HG02571 (cell line): ENCODE measurements at regions not wholly inside any gene's neighbourhood (a gene's known extent, or its start where the extent isn't known, plus 50 kb on each side); places are given as distances from the start of the nearest gene placed in this dataset.
"Not testable (repeated sequence)": the region's sequence is repeated elsewhere in the genome, so short reads cannot be mapped to it uniquely, and the experiment has no call there.

Experiments
- ATAC-seq: cut with Tn5 transposase; IDR thresholded peaks from one replicate; pipeline ENCODE4 v1.9.1; 2021; ENCODE audit warnings: mild to moderate bottlenecking, moderate library complexity; ENCODE audit not compliant: unreplicated experiment

- ATAC-seq = no peak
Observed at GRCh38 chr1:182262425-182262824, 129.2 kb downstream of the GLUL start.

- ATAC-seq = no peak
Observed at GRCh38 chr1:182261655-182262054, 129.9 kb downstream of the GLUL start.

GRCh38 chr1:182260516-182260915, 131.1 kb downstream of the GLUL start:
- no peak for ATAC-seq

GRCh38 chr1:182259968-182260367, 131.6 kb downstream of the GLUL start:
- ATAC-seq = no peak

- no peak for ATAC-seq
Observed at GRCh38 chr1:182259229-182259872, 132.2 kb downstream of the GLUL start.

- no peak for ATAC-seq
Observed at GRCh38 chr1:182257369-182258063, 134.1 kb downstream of the GLUL start.

- ATAC-seq = no peak
Observed at GRCh38 chr1:182256931-182257330, 134.7 kb downstream of the GLUL start.

- ATAC-seq = no peak
Observed at GRCh38 chr1:182255494-182255893, 136.1 kb downstream of the GLUL start.

- ATAC-seq = no peak
Observed at GRCh38 chr1:182253319-182253860, 138.2 kb downstream of the GLUL start.

GRCh38 chr1:182251561-182251960, 140.0 kb downstream of the GLUL start:
- ATAC-seq = no peak

GRCh38 chr1:182249201-182249676, 142.4 kb downstream of the GLUL start:
- peak; percentile 73 for ATAC-seq

- peak; percentile 20 for ATAC-seq
Observed at GRCh38 chr1:182248721-182249120, 142.9 kb downstream of the GLUL start.

GRCh38 chr1:182247813-182248212, 143.8 kb downstream of the GLUL start:
- not testable (repeated sequence) for ATAC-seq

- ATAC-seq = no peak
Observed at GRCh38 chr1:182246783-182247182, 144.8 kb downstream of the GLUL start.

- ATAC-seq = no peak
Observed at GRCh38 chr1:182245040-182245439, 146.6 kb downstream of the GLUL start.

GRCh38 chr1:182244451-182244850, 147.1 kb downstream of the GLUL start:
- no peak for ATAC-seq

GRCh38 chr1:182242641-182243040, 148.9 kb downstream of the GLUL start:
- ATAC-seq = no peak

- no peak for ATAC-seq
Observed at GRCh38 chr1:182240085-182240484, 151.5 kb downstream of the GLUL start.

- ATAC-seq = no peak
Observed at GRCh38 chr1:182238421-182238820, 153.2 kb downstream of the GLUL start.

GRCh38 chr1:182237329-182237728, 154.3 kb downstream of the GLUL start:
- no peak for ATAC-seq

- no peak for ATAC-seq
Observed at GRCh38 chr1:182236651-182237077, 154.9 kb downstream of the GLUL start.
